Loucy (cell line): ENCODE measurements at regions not wholly inside any gene's neighbourhood (a gene's known extent, or its start where the extent isn't known, plus 50 kb on each side); places are given as distances from the start of the nearest gene placed in this dataset.

Source experiments
- H2AFZ ChIP-seq: fragments of 200-600 bp; sonication (generic); 2 replicates; pipeline ENCODE4 v1.6.0; 2016; ENCODE audit warnings: antibody characterized with exemption, mild to moderate bottlenecking, low read length, moderate library complexity
- H3F3A ChIP-seq: fragments of 200-600 bp; 2 replicates; pipeline ENCODE4 v1.6.0; 2016; ENCODE audit warnings: antibody characterized with exemption, low read depth, mild to moderate bottlenecking
- H3K27me3 ChIP-seq: fragments of 200-600 bp; sonication (generic); 2 replicates; pipeline ENCODE4 v1.6.1; 2014; ENCODE audit warnings: low read length, mild to moderate bottlenecking; ENCODE audit not compliant: insufficient read depth, poor library complexity, severe bottlenecking
- H3K36me3 ChIP-seq: fragments of 200-600 bp; sonication (generic); 2 replicates; pipeline ENCODE4 v1.6.1; 2016; ENCODE audit warnings: low read length; ENCODE audit not compliant: insufficient read depth
- H3K4me1 ChIP-seq: fragments of 200-600 bp; sonication (generic); 2 replicates; pipeline ENCODE4 v1.5.1; 2014; ENCODE audit warnings: low read length, mild to moderate bottlenecking; ENCODE audit not compliant: insufficient read depth, poor library complexity, severe bottlenecking
- H3K4me2 ChIP-seq: fragments of 200-600 bp; sonication (generic); 2 replicates; pipeline ENCODE4 v1.6.0; 2014; ENCODE audit warnings: antibody characterized with exemption, low read length, low read depth, mild to moderate bottlenecking; ENCODE audit not compliant: poor library complexity, severe bottlenecking
- H3K4me3 ChIP-seq: fragments of 200-600 bp; sonication (generic); 2 replicates; pipeline ENCODE4 v1.5.1; 2014; ENCODE audit warnings: low read length, mild to moderate bottlenecking, mixed read lengths; ENCODE audit not compliant: poor library complexity, severe bottlenecking
- H3K79me2 ChIP-seq: fragments of 200-600 bp; sonication (generic); 2 replicates; pipeline ENCODE4 v1.6.1; 2014; ENCODE audit warnings: low read length; ENCODE audit not compliant: insufficient read depth
- H3K9ac ChIP-seq: fragments of 200-600 bp; sonication (generic); 2 replicates; pipeline ENCODE4 v1.6.0; 2014; ENCODE audit warnings: mild to moderate bottlenecking, low read depth, low read length, moderate library complexity; ENCODE audit not compliant: poor library complexity, severe bottlenecking
- H3K9me2 ChIP-seq: fragments of 200-600 bp; sonication (generic); replicated peaks from 2 replicates; pipeline ENCODE4 v1.6.1; 2016; ENCODE audit warnings: low read depth, low read length, mixed read lengths
- H3K9me3 ChIP-seq: fragments of 200-600 bp; sonication (generic); 2 replicates; pipeline ENCODE4 v1.6.1; 2014; ENCODE audit warnings: mild to moderate bottlenecking, antibody characterized with exemption, low read length, low read depth; ENCODE audit not compliant: insufficient read depth
- H4K20me1 ChIP-seq: fragments of 200-600 bp; sonication (generic); 2 replicates; pipeline ENCODE4 v1.6.0; 2014; ENCODE audit warnings: antibody characterized with exemption, low read length, mild to moderate bottlenecking; ENCODE audit not compliant: insufficient read depth, poor library complexity, severe bottlenecking
- CTCF ChIP-seq: fragments of 200-600 bp; sonication (generic); conservative IDR thresholded peaks from 2 replicates; pipeline ENCODE4 v1.5.1; 2014; ENCODE audit warnings: mild to moderate bottlenecking, antibody characterized with exemption, low read length
- EZH2phosphoT487 ChIP-seq: fragments of 200-600 bp; IDR thresholded peaks from 2 replicates; pipeline ENCODE4 v1.6.1; 2018; ENCODE audit warnings: antibody characterized with exemption, mild to moderate bottlenecking, moderate library complexity, borderline replicate concordance

- Histone ChIP-seq H2AFZ (no peak overlapping the region), H3K79me2 (no peaks in the 10 kb centered on the region), H3K4me1 (no peaks in the 10 kb centered on the region), H3F3A (no peaks in the 10 kb centered on the region), H3K4me3 (no peak overlapping the region), H3K27me3 (no peaks in the 10 kb centered on the region), H3K36me3 (no peaks in the 10 kb centered on the region), H3K9ac (no peak overlapping the region), H4K20me1 (no peaks in the 10 kb centered on the region), H3K4me2 (no peak overlapping the region), H3K9me2 (no peaks in the 10 kb centered on the region), H3K9me3 (no peaks in the 10 kb centered on the region)
- TF ChIP-seq CTCF (no peak), EZH2phosphoT487 (no peak)
Measured at GRCh38 chr4:36640876-36641275, 359.5 kb downstream of the DTHD1 start.

- no peaks in the 10 kb centered on the region for H3K9me3 ChIP-seq
- H3K79me2 ChIP-seq = no peaks in the 10 kb centered on the region
- no peaks in the 10 kb centered on the region for H3F3A ChIP-seq
- H3K36me3 ChIP-seq = no peaks in the 10 kb centered on the region
- no peaks in the 10 kb centered on the region for H4K20me1 ChIP-seq
- H3K4me1 ChIP-seq = no peaks in the 10 kb centered on the region
- no peaks in the 10 kb centered on the region for H3K27me3 ChIP-seq
- H3K9ac ChIP-seq = no peak overlapping the region
- H2AFZ ChIP-seq = no peak overlapping the region
- no peak overlapping the region for H3K4me2 ChIP-seq
- H3K4me3 ChIP-seq = no peak overlapping the region
- no peak for TF ChIP-seq EZH2phosphoT487
- TF ChIP-seq CTCF = no peak
- H3K9me2 ChIP-seq = no peaks in the 10 kb centered on the region
Measured at GRCh38 chr4:36651253-36651652, 369.8 kb downstream of the DTHD1 start.

- H3F3A ChIP-seq = no peaks in the 10 kb centered on the region
- H3K9ac ChIP-seq = no peak overlapping the region
- H4K20me1 ChIP-seq = no peaks in the 10 kb centered on the region
- no peak for TF ChIP-seq EZH2phosphoT487
- no peak for TF ChIP-seq CTCF
- no peaks in the 10 kb centered on the region for H3K27me3 ChIP-seq
- H3K36me3 ChIP-seq = no peaks in the 10 kb centered on the region
- H3K79me2 ChIP-seq = no peaks in the 10 kb centered on the region
- no peaks in the 10 kb centered on the region for H3K4me1 ChIP-seq
- H3K4me3 ChIP-seq = no peak overlapping the region
- no peak overlapping the region for H2AFZ ChIP-seq
- H3K4me2 ChIP-seq = no peak overlapping the region
- no peaks in the 10 kb centered on the region for H3K9me2 ChIP-seq
- H3K9me3 ChIP-seq = no peaks in the 10 kb centered on the region
Measured at GRCh38 chr4:36652857-36653256, 371.4 kb downstream of the DTHD1 start.
